K562 (cell line): ENCODE measurements at regions not wholly inside any gene's neighbourhood (a gene's known extent, or its start where the extent isn't known, plus 50 kb on each side); places are given as distances from the start of the nearest gene placed in this dataset.

Source experiments
- ATAC-seq: fragments of 200-7000 bp; cut with Tn5 transposase; 3 replicates; pipeline ENCODE4 v1.9.1; 2020; ENCODE audit warnings: moderate library complexity
- BruUV-seq: library from RNA; stranded (reverse); fragments of 400-500 nt; replicated peaks from 2 replicates; lab custom pipeline; 2021; lab: Mats Ljungman, UMichigan
- CTCF ChIA-PET: fragments of 300-600 bp; formaldehyde crosslinking; extraction: SDS; loops from one replicate; lab custom pipeline; 2021; ENCODE audit warnings: low intra/inter-chr PET ratio; lab: Yijun Ruan, JAX
- POLR2A ChIA-PET: fragments of 300-600, 350-650 bp; sonication (Branson Sonifier 250); formaldehyde crosslinking; extraction: SDS; loops from one replicate; lab custom pipeline; 2021; ENCODE audit warnings: antibody characterized with exemption, inconsistent platforms; lab: Yijun Ruan, JAX
- DNase-seq, 4 experiments: peaks; one replicate each; pipeline versions ENCODE4 v3.0.0 to v3.0.0-alpha.2; 2011 to 2018; ENCODE audit warnings: low spot score in 3 of 4, mixed read lengths in 3 of 4; ENCODE audit errors: extremely low read depth in 1 of 4
- FAIRE-seq: peaks from 2 replicates; lab custom pipeline; 2011; peaks lifted over from hg19 to GRCh38; lab: Jason Lieb, UNC
- H2AFZ ChIP-seq: 2 replicates; pipeline ENCODE4 v1.6.0; 2011; ENCODE audit warnings: low read depth, low read length, control low read depth, inconsistent platforms
- H3K27ac ChIP-seq: fragments of 200-600 bp; 3 replicates; pipeline ENCODE4 v1.8.0; 2011; ENCODE audit warnings: low read depth, mild to moderate bottlenecking, control low read depth, inconsistent platforms, low read length, moderate library complexity, mixed read lengths; ENCODE audit errors: extremely low read depth
- H3K27me3 ChIP-seq, 2 experiments: fragments of 300-600 bp in 1 of 2; 2 replicates in 1 of 2; 3 replicates in 1 of 2; pipeline versions ENCODE4 v1.6.0 to v1.8.0; 2011; ENCODE audit warnings: inconsistent platforms in 2 of 2, low read length in 2 of 2, mild to moderate bottlenecking in 1 of 2, mixed read lengths in 1 of 2, moderate library complexity in 1 of 2; ENCODE audit not compliant: control insufficient read depth in 2 of 2, insufficient read depth in 2 of 2
- H3K36me3 ChIP-seq: fragments of 300-600 bp; 3 replicates; pipeline ENCODE4 v1.8.0; 2011; ENCODE audit warnings: mild to moderate bottlenecking, low read length, inconsistent platforms; ENCODE audit not compliant: control insufficient read depth, insufficient read depth
- H3K4me1 ChIP-seq, 2 experiments: fragments of 200-600 bp in 1 of 2; replicated peaks in 1 of 2; 2 replicates in 1 of 2; 3 replicates in 1 of 2; pipeline versions ENCODE4 v1.5.1 to v1.8.0; 2011; ENCODE audit warnings: inconsistent platforms in 2 of 2, low read length in 2 of 2, mild to moderate bottlenecking in 1 of 2, mixed read lengths in 1 of 2, moderate library complexity in 1 of 2; ENCODE audit not compliant: control insufficient read depth in 2 of 2, insufficient read depth in 2 of 2
- H3K4me2 ChIP-seq: 2 replicates; pipeline ENCODE4 v1.6.1; 2011; ENCODE audit warnings: low read length, control low read depth, inconsistent platforms, mixed read lengths; ENCODE audit not compliant: insufficient read depth
- H3K4me3 ChIP-seq: fragments of 200-600 bp; sonication (generic), shearing (Covaris generic); 2 replicates; pipeline ENCODE4 v1.5.1; 2016; ENCODE audit warnings: control low read depth, inconsistent platforms
- H3K79me2 ChIP-seq: fragments of 200-600 bp; 3 replicates; pipeline ENCODE4 v1.8.0; 2011; ENCODE audit warnings: low read length, inconsistent platforms; ENCODE audit not compliant: control insufficient read depth, insufficient read depth
- H3K9ac ChIP-seq, 2 experiments: 2 replicates each; pipeline versions ENCODE4 v1.6.0 to v1.6.1; 2011; ENCODE audit warnings: low read depth in 2 of 2, low read length in 2 of 2, control low read depth in 1 of 2, inconsistent platforms in 1 of 2, mild to moderate bottlenecking in 1 of 2, mixed read lengths in 1 of 2; ENCODE audit not compliant: insufficient read depth in 1 of 2
- H3K9me1 ChIP-seq: one replicate; pipeline ENCODE4 v1.6.0; 2011; ENCODE audit warnings: inconsistent platforms, mild to moderate bottlenecking, low read length, moderate library complexity; ENCODE audit not compliant: control insufficient read depth, insufficient read depth
- H3K9me3 ChIP-seq: replicated peaks from 2 replicates; pipeline ENCODE4 v1.5.1; 2011; ENCODE audit warnings: low read depth, low read length, inconsistent platforms; ENCODE audit not compliant: control insufficient read depth, insufficient read depth
- H4K20me1 ChIP-seq: replicated peaks from 2 replicates; pipeline ENCODE4 v1.6.1; 2011; ENCODE audit warnings: low read length, inconsistent platforms, mixed read lengths; ENCODE audit not compliant: control insufficient read depth, insufficient read depth
- BCOR ChIP-seq: fragments of 450-650 bp; IDR thresholded peaks from 2 replicates; pipeline ENCODE4 v1.6.1; 2016
- CBX5 ChIP-seq: IDR thresholded peaks from 2 replicates; pipeline ENCODE4 v1.6.1; 2014; ENCODE audit warnings: low read depth, borderline replicate concordance
- GABPA ChIP-seq: fragments of 200-800 bp; sonication (Bioruptor generic); conservative IDR thresholded peaks from 2 replicates; pipeline ENCODE4 v1.6.1; 2016; ENCODE audit warnings: low read depth, missing genetic modification characterization, missing compliant biosample characterization
- HDAC2 ChIP-seq: fragments of 450-650 bp; IDR thresholded peaks from 2 replicates; pipeline ENCODE4 v1.6.1; 2016; ENCODE audit warnings: mild to moderate bottlenecking
- RBM25 ChIP-seq: fragments of 200-400 bp; formaldehyde crosslinking; IDR thresholded peaks from 2 replicates; pipeline ENCODE4 v1.6.1; 2018; ENCODE audit warnings: low read length, low read depth, moderate library complexity; ENCODE audit not compliant: severe bottlenecking
- SUPT5H ChIP-seq: fragments of 450-650 bp; IDR thresholded peaks from 2 replicates; pipeline ENCODE4 v1.6.1; 2016
- ZNF76 ChIP-seq: fragments of 250-450 bp; sonication (Bioruptor Pico); IDR thresholded peaks from 2 replicates; pipeline ENCODE4 v1.4.0; 2020; ENCODE audit warnings: mild to moderate bottlenecking, moderate library complexity, borderline replicate concordance
- WGBS: fragments of 100-300 bp; shearing (Covaris generic); methylation state at CpG from one replicate; pipeline ENCODE4 v1.1.6; 2016; ENCODE audit warnings: low coverage, mixed read lengths; ENCODE audit not compliant: insufficient coverage; ENCODE audit errors: missing lambda C conversion rate; 5-methylcytosine and 5-hydroxymethylcytosine counted together
- in situ Hi-C: fragments of 300-500 bp; cut with MboI; formaldehyde crosslinking; loops from 4 replicates; pipeline ENCODE4 v1.15.0; 2018; ENCODE audit warnings: inconsistent platforms, mixed read lengths
- intact Hi-C: fragments of 100-400 bp; cut with micrococcal nuclease; formaldehyde crosslinking; loops from 2 replicates; pipeline ENCODE4 v1.14.2; 2022
- TF ChIP-seq, protein P1 (sequence below): fragments of 250-450 bp; sonication (Bioruptor Pico); IDR thresholded peaks from 2 replicates; pipeline ENCODE4 v1.4.0; 2020
- TF ChIP-seq, protein P2 (sequence below): fragments of 450-650 bp; formaldehyde crosslinking; IDR thresholded peaks from 2 replicates; pipeline ENCODE4 v1.4.0; 2020; ENCODE audit warnings: mild to moderate bottlenecking, moderate library complexity
- TF ChIP-seq, protein P3 (sequence below): fragments of 450-650 bp; conservative IDR thresholded peaks from 2 replicates; pipeline ENCODE4 v1.6.1; 2016; ENCODE audit warnings: missing genetic modification characterization, low read depth, mild to moderate bottlenecking, missing compliant biosample characterization, moderate library complexity
- TF ChIP-seq, protein P4 (sequence below): sonication (generic); formaldehyde crosslinking; IDR thresholded peaks from 2 replicates; pipeline ENCODE4 v1.8.1; 2023; ENCODE audit warnings: mild to moderate bottlenecking, missing genetic modification reagents
- TF ChIP-seq, protein P5 (sequence below): sonication (generic); formaldehyde crosslinking; IDR thresholded peaks from 2 replicates; pipeline ENCODE4 v1.8.0; 2022; ENCODE audit warnings: missing genetic modification reagents, mild to moderate bottlenecking, borderline replicate concordance
- TF ChIP-seq, protein P6 (sequence below), 2 experiments: fragments of 200-800 bp in 1 of 2; sonication (Bioruptor generic) in 1 of 2; sonication (generic) in 1 of 2; formaldehyde crosslinking in 1 of 2; IDR thresholded peaks in 1 of 2; conservative IDR thresholded peaks in 1 of 2; 2 replicates each; pipeline versions ENCODE4 v1.5.0 to v1.6.1; 2016 to 2020; ENCODE audit warnings: missing compliant biosample characterization in 1 of 2, missing genetic modification characterization in 1 of 2, missing genetic modification reagents in 1 of 2

DNA sequence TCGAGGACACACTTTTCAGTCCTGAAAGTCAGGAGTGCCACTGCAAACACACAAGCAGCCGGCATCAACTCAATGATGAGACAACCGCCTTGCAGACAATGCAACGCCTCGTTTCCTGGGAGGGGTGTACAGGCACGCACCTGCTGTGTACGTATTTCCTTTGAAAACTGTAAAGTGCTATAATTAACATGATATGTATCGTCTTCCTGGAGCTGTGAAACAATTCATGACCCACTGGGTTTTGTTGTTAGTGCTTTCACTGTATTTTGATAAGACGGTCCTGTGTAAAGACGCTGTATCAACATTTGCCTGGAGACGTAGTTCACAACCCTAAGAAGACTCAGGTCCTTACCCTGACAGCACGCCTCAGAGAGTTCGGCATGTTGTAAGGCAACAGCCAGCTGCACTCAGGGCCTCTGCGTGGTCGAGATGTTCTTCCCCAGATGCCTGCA is 105.7 kb upstream of the ANO1 start:
- Histone ChIP-seq H3K4me2 (no peak overlapping the region), H3K36me3 (no peaks in the 10 kb centered on the region), H3K4me3 (no peak overlapping the region), H3K9me3 (no peaks in the 10 kb centered on the region), H3K9me1 (no peaks in the 10 kb centered on the region), H4K20me1 (no peaks in the 10 kb centered on the region), H3K27ac (no peak overlapping the region), H3K9ac (no peak overlapping the region; a peak in 1 of 4 replicates), H3K4me1 (peaks cover 11 to 35% of the 10 kb centered on the region in 2 experiments; a peak in 4 of 5 replicates), H3K79me2 (no peaks in the 10 kb centered on the region), H3K27me3 (no peaks in the 10 kb centered on the region; a peak in 1 of 5 replicates), H2AFZ (peak overlapping the region; percentile 37)
- ATAC-seq, result no peak
- in situ Hi-C loops, result no loop called here
- POLR2A ChIA-PET, result interaction anchor here (0.7 kb wide), 1 partner anchor 18 kb away, joined by 3 read pairs; no protein-coding TSS in a partner anchor
- 66% methylated on average over 15 of the region's 15 CpGs for WGBS
- DNase-seq, result no peak
- peak; percentile 51 for FAIRE-seq
- no TSS peak for BruUV-seq
- intact Hi-C loops, result no loop called here
- CTCF ChIA-PET, result no interaction called here
- TF ChIP-seq, protein P1, sequence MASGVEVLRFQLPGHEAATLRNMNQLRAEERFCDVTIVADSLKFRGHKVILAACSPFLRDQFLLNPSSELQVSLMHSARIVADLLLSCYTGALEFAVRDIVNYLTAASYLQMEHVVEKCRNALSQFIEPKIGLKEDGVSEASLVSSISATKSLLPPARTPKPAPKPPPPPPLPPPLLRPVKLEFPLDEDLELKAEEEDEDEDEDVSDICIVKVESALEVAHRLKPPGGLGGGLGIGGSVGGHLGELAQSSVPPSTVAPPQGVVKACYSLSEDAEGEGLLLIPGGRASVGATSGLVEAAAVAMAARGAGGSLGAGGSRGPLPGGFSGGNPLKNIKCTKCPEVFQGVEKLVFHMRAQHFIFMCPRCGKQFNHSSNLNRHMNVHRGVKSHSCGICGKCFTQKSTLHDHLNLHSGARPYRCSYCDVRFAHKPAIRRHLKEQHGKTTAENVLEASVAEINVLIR, result no peak
- TF ChIP-seq, protein P2, sequence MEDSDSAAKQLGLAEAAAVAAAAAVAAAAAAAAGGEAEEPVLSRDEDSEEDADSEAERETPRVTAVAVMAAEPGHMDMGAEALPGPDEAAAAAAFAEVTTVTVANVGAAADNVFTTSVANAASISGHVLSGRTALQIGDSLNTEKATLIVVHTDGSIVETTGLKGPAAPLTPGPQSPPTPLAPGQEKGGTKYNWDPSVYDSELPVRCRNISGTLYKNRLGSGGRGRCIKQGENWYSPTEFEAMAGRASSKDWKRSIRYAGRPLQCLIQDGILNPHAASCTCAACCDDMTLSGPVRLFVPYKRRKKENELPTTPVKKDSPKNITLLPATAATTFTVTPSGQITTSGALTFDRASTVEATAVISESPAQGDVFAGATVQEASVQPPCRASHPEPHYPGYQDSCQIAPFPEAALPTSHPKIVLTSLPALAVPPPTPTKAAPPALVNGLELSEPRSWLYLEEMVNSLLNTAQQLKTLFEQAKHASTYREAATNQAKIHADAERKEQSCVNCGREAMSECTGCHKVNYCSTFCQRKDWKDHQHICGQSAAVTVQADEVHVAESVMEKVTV (CRISPR knock-in tag), result no peak
- TF ChIP-seq HDAC2 (no peak), RBM25 (no peak), SUPT5H (no peak), CBX5 (no peak), ZNF76 (CRISPR knock-in tag) (no peak), BCOR (no peak), GABPA (no peak)
- TF ChIP-seq, protein P3, sequence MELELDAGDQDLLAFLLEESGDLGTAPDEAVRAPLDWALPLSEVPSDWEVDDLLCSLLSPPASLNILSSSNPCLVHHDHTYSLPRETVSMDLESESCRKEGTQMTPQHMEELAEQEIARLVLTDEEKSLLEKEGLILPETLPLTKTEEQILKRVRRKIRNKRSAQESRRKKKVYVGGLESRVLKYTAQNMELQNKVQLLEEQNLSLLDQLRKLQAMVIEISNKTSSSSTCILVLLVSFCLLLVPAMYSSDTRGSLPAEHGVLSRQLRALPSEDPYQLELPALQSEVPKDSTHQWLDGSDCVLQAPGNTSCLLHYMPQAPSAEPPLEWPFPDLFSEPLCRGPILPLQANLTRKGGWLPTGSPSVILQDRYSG (tag), result no peak
- TF ChIP-seq, protein P4, sequence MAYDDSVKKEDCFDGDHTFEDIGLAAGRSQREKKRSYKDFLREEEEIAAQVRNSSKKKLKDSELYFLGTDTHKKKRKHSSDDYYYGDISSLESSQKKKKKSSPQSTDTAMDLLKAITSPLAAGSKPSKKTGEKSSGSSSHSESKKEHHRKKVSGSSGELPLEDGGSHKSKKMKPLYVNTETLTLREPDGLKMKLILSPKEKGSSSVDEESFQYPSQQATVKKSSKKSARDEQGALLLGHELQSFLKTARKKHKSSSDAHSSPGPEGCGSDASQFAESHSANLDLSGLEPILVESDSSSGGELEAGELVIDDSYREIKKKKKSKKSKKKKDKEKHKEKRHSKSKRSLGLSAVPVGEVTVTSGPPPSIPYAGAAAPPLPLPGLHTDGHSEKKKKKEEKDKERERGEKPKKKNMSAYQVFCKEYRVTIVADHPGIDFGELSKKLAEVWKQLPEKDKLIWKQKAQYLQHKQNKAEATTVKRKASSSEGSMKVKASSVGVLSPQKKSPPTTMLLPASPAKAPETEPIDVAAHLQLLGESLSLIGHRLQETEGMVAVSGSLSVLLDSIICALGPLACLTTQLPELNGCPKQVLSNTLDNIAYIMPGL (CRISPR knock-in tag), result no peak
- TF ChIP-seq, protein P5, sequence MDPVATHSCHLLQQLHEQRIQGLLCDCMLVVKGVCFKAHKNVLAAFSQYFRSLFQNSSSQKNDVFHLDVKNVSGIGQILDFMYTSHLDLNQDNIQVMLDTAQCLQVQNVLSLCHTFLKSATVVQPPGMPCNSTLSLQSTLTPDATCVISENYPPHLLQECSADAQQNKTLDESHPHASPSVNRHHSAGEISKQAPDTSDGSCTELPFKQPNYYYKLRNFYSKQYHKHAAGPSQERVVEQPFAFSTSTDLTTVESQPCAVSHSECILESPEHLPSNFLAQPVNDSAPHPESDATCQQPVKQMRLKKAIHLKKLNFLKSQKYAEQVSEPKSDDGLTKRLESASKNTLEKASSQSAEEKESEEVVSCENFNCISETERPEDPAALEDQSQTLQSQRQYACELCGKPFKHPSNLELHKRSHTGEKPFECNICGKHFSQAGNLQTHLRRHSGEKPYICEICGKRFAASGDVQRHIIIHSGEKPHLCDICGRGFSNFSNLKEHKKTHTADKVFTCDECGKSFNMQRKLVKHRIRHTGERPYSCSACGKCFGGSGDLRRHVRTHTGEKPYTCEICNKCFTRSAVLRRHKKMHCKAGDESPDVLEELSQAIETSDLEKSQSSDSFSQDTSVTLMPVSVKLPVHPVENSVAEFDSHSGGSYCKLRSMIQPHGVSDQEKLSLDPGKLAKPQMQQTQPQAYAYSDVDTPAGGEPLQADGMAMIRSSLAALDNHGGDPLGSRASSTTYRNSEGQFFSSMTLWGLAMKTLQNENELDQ (CRISPR knock-in tag), result no peak
- TF ChIP-seq, protein P6, sequence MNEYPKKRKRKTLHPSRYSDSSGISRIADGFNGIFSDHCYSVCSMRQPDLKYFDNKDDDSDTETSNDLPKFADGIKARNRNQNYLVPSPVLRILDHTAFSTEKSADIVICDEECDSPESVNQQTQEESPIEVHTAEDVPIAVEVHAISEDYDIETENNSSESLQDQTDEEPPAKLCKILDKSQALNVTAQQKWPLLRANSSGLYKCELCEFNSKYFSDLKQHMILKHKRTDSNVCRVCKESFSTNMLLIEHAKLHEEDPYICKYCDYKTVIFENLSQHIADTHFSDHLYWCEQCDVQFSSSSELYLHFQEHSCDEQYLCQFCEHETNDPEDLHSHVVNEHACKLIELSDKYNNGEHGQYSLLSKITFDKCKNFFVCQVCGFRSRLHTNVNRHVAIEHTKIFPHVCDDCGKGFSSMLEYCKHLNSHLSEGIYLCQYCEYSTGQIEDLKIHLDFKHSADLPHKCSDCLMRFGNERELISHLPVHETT (CRISPR knock-in tag; conservative IDR thresholded peaks at IDR 0.05 in 1 of 2, IDR thresholded peaks at IDR 0.05 in 1 of 2), result no peak
